Stomach (tissue), 8 donors: ENCODE measurements at regions not wholly inside any gene's neighbourhood (a gene's known extent, or its start where the extent isn't known, plus 50 kb on each side); places are given as distances from the start of the nearest gene placed in this dataset.

ENCODE experiments used
- DNase-seq, 2 donors: peaks; one replicate each; pipeline versions ENCODE4 v3.0.0 to v3.0.0-alpha.2; 2013 to 2019
- H3K27ac ChIP-seq, 5 donors: fragments of 200-600 bp in 4 of 5; sonication (generic) in 4 of 5; one replicate each; pipeline ENCODE4 v1.5.1; 2013 to 2019; ENCODE audit warnings: mild to moderate bottlenecking in 1 of 5, moderate library complexity in 1 of 5
- H3K27me3 ChIP-seq, 3 donors: fragments of 200-600 bp; sonication (generic); one replicate each; pipeline ENCODE4 v1.5.1; 2017 to 2019; ENCODE audit warnings: mixed run types in 1 of 3
- H3K36me3 ChIP-seq, 4 donors: fragments of 200-600 bp; sonication (generic); 1 replicate in 3 of 4; 2 replicates in 1 of 4; pipeline ENCODE4 v1.5.1; 2016 to 2019
- H3K4me1 ChIP-seq, 4 donors: fragments of 200-600 bp; sonication (generic); one replicate each; pipeline ENCODE4 v1.5.1; 2016 to 2019
- H3K4me3 ChIP-seq, 4 donors: fragments of 200-600 bp; sonication (generic) in 3 of 4; one replicate each; pipeline ENCODE4 v1.5.1; 2016 to 2019; ENCODE audit warnings: mild to moderate bottlenecking in 1 of 4
- H3K9me3 ChIP-seq, 4 donors: fragments of 200-600 bp; sonication (generic); one replicate each; pipeline ENCODE4 v1.5.1; 2016 to 2019
- CTCF ChIP-seq, 7 experiments: fragments of 450-650 bp in 4 of 7; fragments of 200-600 bp in 3 of 7; sonication (generic) in 3 of 7; IDR thresholded peaks; one replicate each; pipeline ENCODE4 v1.5.1; 2016 to 2019; ENCODE audit warnings: antibody characterized with exemption in 7 of 7, control low read depth in 2 of 7, mild to moderate bottlenecking in 1 of 7
- EP300 ChIP-seq: sonication (generic); formaldehyde crosslinking; IDR thresholded peaks from one replicate; pipeline ENCODE4 v1.6.1; 2017; ENCODE audit warnings: antibody characterized with exemption
- POLR2A ChIP-seq, 4 donors: fragments of 450-650 bp; IDR thresholded peaks; one replicate each; pipeline ENCODE4 v1.6.1; 2016; ENCODE audit warnings: antibody characterized with exemption in 4 of 4, control low read depth in 2 of 4, mild to moderate bottlenecking in 1 of 4, moderate library complexity in 1 of 4
- POLR2AphosphoS5 ChIP-seq, 3 donors: sonication (generic); formaldehyde crosslinking; IDR thresholded peaks; one replicate each; pipeline ENCODE4 v1.6.1; 2016; ENCODE audit warnings: antibody characterized with exemption in 3 of 3
- WGBS, 5 donors: extraction: QIAGEN DNeasy Blood & Tissue Kit in 3 of 5; methylation state at CpG; one replicate each; pipeline versions ENCODE4 v1.1.5 to v1.1.7; 2013 to 2018; 5-methylcytosine and 5-hydroxymethylcytosine counted together
- intact Hi-C: fragments of 100-400 bp; cut with DNase I; formaldehyde crosslinking; loops from one replicate; pipeline ENCODE4 v1.15.1; 2023; ENCODE audit warnings: low total_unique reads
- donor health status: healthy with polysubstance abuse.
- donor health status: Bipolar disorder and iron deficiency.
- donor health status: healthy.

DNA sequence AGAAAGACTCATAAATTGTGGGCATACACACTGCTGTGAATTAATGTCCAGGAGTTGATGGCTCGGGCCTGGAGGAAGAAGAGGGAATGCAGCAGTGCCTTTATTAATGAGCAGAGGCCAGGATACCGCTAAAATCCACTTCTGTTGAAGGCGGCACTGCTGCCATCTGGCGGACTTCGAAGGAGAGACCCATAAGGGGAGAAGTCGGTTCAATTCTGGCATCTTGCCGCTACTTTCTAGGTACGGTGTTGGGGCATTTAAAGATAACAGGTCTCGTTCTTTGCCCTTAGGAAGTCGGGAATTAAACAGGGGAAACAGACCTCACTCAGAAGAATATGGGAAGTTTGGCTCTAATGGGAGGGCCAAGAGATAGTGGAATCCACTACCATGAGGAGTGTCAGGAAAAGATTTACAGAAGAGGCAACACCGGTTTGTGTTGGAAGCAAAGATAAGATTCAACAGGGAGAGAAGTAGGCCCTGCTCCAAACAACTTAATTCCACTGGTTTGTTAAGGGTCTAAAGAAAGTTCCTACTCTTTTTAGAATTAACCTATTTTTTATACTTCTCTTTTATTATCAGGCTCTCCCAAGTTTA lies 133.6 kb upstream of the GIMD1 start:
- 7 to 19% (median 10%) methylated on average over 11 of the region's 11 CpGs for WGBS, 5 donors
- Histone ChIP-seq H3K9me3 (no peaks in the 10 kb centered on the region), H3K36me3 (no peaks in the 10 kb centered on the region), H3K27me3 (no peaks in the 10 kb centered on the region), H3K27ac (no peak overlapping the region), H3K4me1 (no peaks in the 10 kb centered on the region), H3K4me3 (no peak overlapping the region)
- DNase-seq, result peak; percentile 64 to 76
- no peak for TF ChIP-seq POLR2AphosphoS5 (IDR thresholded peaks at IDR 0.05)
- peak in 3 of 7 experiments; percentile 22 to 39 (median 30) for TF ChIP-seq CTCF (IDR thresholded peaks at IDR 0.05)
- intact Hi-C loops, result no loop called here

- intact Hi-C loops, result no loop called here
- H3K9me3 ChIP-seq, result no peaks in the 10 kb centered on the region
- no peak for TF ChIP-seq EP300
- TF ChIP-seq POLR2A (IDR thresholded peaks at IDR 0.05), result no peak
- TF ChIP-seq CTCF (IDR thresholded peaks at IDR 0.05), result no peak
- no peak for TF ChIP-seq POLR2AphosphoS5 (IDR thresholded peaks at IDR 0.05)
- H3K27me3 ChIP-seq, result no peaks in the 10 kb centered on the region
- 51 to 59% (median 55%) methylated on average over 3 of the region's 3 CpGs for whole genome bisulfite sequencing, 5 donors
- DNase-seq, result no peak
- H3K4me1 ChIP-seq, result no peaks in the 10 kb centered on the region
- H3K27ac ChIP-seq, result no peak overlapping the region
- H3K4me3 ChIP-seq, result no peak overlapping the region
- H3K36me3 ChIP-seq, result no peaks in the 10 kb centered on the region
These were observed 128.7 kb upstream of the GIMD1 start for GRCh38 chr4:106497271-106497670.

DNA sequence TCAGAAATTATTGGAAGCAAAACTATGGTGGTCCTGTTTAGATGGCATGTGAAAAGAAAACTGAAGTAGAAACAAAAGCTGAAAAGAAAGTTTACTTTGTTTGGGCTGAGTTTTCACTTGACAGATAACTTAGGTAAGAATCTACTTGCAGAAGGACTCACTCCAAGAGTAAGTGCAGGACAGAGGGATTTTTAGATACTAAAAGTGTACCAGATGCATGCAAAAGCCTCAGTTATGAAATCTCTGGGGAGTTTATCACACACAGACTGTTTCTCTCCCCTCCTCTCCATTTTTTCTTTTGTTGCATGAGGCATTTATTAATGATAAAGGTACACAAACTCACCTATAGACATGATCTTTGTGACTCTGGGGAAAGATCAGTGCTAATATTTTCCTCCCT lies 127.5 kb upstream of the GIMD1 start:
- H3K27me3 ChIP-seq, result no peaks in the 10 kb centered on the region
- intact Hi-C loops, result no loop called here
- H3K9me3 ChIP-seq, result no peaks in the 10 kb centered on the region
- no peak for TF ChIP-seq EP300
- no peak for TF ChIP-seq POLR2A (IDR thresholded peaks at IDR 0.05)
- no peak for TF ChIP-seq POLR2AphosphoS5 (IDR thresholded peaks at IDR 0.05)
- no peak for TF ChIP-seq CTCF (IDR thresholded peaks at IDR 0.05)
- no peaks in the 10 kb centered on the region for H3K4me1 ChIP-seq
- H3K4me3 ChIP-seq, result no peak overlapping the region
- H3K27ac ChIP-seq, result no peak overlapping the region
- no peaks in the 10 kb centered on the region for H3K36me3 ChIP-seq
- no peak for DNase-seq

DNA sequence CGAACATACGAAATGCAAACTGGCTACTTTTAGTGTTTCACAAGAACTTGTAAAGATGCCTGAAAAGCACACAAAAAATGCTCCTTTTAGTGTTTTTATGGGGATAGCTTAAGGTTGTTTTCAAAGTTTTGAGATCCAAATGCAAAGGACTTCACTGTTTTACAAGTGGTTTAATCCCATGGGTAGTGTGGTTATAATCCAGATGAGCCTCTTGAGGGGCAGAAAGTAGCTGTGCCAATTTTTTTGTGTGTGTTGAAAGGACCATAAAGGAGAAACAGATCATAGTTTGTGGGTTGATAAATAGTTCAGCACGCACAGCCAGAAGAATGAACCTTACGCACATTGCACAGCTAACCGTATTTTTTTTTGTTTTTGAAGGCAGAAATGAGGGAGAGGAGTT lies 126.9 kb upstream of the GIMD1 start:
- no peak for DNase-seq
- TF ChIP-seq CTCF (IDR thresholded peaks at IDR 0.05), result no peak
- TF ChIP-seq EP300, result no peak
- no peak for TF ChIP-seq POLR2AphosphoS5 (IDR thresholded peaks at IDR 0.05)
- no peak for TF ChIP-seq POLR2A (IDR thresholded peaks at IDR 0.05)
- 77 to 83% (median 78%) methylated on average over 5 of the region's 5 CpGs for WGBS, 5 donors
- H3K27ac ChIP-seq, result no peak overlapping the region
- no peak overlapping the region for H3K4me3 ChIP-seq
- H3K4me1 ChIP-seq, result no peaks in the 10 kb centered on the region
- H3K36me3 ChIP-seq, result no peaks in the 10 kb centered on the region
- H3K9me3 ChIP-seq, result no peaks in the 10 kb centered on the region
- intact Hi-C loops, result no loop called here
- H3K27me3 ChIP-seq, result no peaks in the 10 kb centered on the region
